AML-193 (cell line): ENCODE measurements at regions not wholly inside any gene's neighbourhood (a gene's known extent, or its start where the extent isn't known, plus 50 kb on each side); places are given as distances from the start of the nearest gene placed in this dataset.

Source experiments
- DNase-seq, 2 experiments: peaks; one replicate each; lab custom pipeline; 2025; lab: John Stamatoyannopoulos, UW

DNA sequence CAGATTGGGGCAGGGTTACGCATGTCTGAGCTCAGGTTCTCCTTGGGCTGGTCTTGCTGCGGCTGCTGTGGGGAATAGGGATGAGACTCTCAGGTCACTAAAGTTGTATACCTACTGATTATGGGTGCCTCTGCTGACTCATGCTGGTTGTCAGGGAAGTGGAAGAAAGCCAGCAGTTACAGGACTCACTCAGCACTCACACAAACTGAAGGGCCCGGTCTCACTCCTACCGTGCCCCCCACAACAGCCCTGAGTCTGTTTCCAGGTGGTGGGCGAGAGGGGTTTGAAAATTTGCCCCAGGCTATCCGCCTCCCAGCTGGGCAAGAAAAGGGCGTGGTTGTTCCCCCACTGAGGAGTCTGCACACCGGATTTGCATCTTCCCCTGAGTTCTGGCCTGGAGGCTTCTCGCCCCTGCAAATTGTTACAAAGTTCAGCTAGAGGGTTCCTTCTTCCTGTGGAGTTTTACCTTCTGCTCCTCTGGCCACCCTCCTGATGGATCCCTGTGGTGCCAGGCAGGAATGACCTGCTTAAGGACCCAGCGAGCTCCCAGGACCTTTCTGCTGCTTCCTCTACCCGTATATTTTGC, 659.2 kb downstream of the HDGFL1 start:
- no peak for DNase-seq

- DNase-seq = no peak
Measured at GRCh38 chr6:23243854-23244253, 674.5 kb downstream of the HDGFL1 start.

DNA sequence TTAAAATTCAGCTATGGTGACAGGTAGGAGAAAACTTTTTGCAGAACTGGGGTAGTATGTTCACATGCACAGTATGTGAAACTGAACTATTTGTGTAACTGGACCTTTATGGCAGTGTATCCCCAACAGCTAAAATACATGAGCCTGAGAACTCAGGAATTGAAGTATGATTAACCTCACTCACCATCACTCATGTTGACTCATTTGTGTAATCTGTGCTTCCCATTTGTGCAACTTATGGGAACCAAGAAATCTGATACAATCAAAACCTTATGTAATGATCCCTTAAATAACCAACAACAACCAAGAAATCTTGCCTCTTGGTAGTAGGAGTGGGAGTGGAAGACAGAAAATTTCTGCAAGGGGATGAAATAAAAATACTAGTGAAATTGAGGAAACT, 674.9 kb downstream of the HDGFL1 start:
- DNase-seq = no peak

DNA sequence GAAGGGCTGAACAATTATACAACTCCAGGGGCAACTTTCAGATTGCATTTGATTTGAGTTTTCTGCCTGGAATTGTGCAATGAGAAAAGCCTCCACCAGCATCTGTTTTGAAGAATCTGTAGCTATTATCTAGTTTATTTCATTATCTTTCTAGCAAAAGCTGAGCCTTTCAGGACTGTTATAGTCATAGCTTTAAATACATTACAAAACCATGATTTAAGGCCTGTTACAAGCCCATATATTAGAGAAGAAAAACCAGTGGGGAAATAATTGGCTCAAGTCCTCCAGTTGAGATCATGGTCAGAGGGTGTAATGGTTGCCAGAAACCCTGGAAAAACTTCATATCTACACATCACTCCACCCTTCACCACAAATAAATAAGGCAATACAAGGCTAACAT, 676.2 kb downstream of the HDGFL1 start:
- DNase-seq = no peak

- no peak for DNase-seq
Measured at GRCh38 chr6:23246896-23247295, 677.5 kb downstream of the HDGFL1 start.

GRCh38 chr6:23250556-23250955, 681.2 kb downstream of the HDGFL1 start:
- no peak for DNase-seq

- no peak for DNase-seq
Measured at GRCh38 chr6:23262864-23263263, 693.5 kb downstream of the HDGFL1 start.

DNA sequence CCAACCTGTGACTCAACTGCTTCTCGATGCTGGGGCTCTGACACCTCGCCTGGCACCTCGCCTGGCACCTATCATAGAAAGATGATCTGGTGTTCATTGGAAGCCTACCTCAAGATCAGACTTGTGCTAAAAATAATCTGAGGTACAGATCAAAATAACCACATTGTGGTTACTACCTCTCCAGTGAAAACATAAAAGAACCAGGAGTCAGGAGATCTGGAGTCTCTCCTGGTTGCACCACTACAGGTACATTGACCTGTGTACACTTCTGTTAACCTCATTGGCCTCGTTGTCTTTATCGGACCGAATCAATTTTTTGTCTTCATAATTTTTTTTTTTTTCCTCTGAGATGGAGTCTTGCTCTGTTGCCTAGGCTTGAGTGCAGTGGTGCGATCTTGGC, 695.9 kb downstream of the HDGFL1 start:
- DNase-seq = no peak

DNA sequence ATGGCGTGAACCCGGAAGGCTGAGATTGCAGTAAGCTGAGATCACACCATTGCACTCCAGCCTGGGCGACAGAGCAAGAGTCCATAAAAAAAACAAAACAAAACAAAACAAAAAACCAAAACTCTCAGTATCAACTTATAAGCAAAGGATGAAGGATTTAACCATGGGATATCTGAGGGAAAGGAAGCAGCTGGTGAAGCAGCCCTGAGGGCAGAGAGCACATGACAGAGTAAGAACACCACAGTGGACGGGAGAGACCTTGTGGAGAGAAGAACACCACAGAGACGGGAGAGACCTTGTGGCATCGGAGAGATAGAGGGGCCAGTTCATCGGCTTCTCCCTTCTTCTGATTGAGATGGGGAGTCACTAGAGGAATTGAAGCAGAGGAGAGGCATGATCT, 697.2 kb downstream of the HDGFL1 start:
- no peak for DNase-seq

DNA sequence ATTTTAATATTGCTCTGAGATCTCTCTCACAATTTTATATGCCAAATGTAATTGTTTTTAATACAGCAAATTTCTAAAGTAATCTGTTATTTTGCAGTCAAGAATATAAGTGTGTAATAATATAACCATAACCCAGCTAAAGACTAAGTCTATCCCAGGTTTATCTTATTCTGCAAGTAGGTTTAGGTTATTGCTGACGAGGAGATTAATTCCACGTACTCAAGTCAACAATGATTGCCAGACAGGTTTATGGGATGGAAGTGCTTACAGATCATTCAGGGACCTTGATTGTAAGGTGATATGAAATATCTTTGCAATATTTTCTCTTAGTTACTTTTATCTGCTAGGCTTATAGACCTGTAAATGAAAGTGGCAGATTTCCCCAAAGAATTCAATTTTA, 698.3 kb downstream of the HDGFL1 start:
- no peak for DNase-seq

GRCh38 chr6:23268348-23268747, 699.0 kb downstream of the HDGFL1 start:
- no peak for DNase-seq

GRCh38 chr6:23269436-23269835, 700.1 kb downstream of the HDGFL1 start:
- no peak for DNase-seq

- DNase-seq = no peak
Measured at GRCh38 chr6:23272536-23272935, 703.2 kb downstream of the HDGFL1 start.

- no peak for DNase-seq
Measured at GRCh38 chr6:23277521-23278179, 708.3 kb downstream of the HDGFL1 start.

GRCh38 chr6:23278180-23278532, 708.8 kb downstream of the HDGFL1 start:
- no peak for DNase-seq

- DNase-seq = peak; percentile 27 to 37
Measured at GRCh38 chr6:23280437-23280836, 711.1 kb downstream of the HDGFL1 start.

GRCh38 chr6:23282252-23283021, 713.1 kb downstream of the HDGFL1 start:
- no peak for DNase-seq

DNA sequence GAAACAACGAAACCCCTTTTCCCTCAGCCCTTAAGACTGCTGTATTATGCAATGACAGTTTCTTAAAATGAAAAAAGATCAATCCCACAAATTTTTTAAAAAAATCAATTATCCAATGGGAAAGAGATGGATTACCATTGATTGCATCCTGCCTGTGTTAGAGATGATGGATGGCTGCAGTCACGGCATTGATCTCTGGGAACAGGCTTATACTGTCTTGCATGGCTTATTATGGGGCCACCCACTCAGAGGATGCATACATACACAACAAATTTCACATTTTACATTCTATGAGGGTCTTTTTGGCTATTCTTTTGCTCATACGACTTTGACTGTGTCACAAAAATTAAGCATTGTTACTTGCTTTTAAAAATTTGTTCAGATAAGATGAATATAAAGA, 724.3 kb downstream of the HDGFL1 start:
- DNase-seq = no peak

- DNase-seq = no peak
Measured at GRCh38 chr6:23301556-23301955, 732.2 kb downstream of the HDGFL1 start.

DNA sequence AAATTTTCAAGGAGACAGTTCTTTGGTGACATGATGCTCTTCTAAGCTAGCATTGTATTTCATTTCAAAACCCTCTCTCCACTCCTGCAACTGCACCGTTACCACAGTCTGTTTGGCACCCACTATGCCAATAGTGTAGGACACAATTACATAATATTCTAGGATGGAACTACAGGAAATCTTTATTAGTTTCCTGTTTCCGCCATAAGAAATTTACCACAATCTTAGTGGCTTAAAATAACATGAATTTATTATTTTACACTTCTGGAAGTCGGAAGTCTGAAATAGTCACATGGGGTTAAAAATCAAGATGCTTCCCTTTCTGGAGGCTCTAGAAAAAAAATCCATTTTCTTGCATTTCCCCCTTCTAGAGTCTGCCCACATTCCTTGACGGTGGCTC, 733.1 kb downstream of the HDGFL1 start:
- no peak for DNase-seq

GRCh38 chr6:23305325-23305943, 736.1 kb downstream of the HDGFL1 start:
- DNase-seq = no peak

DNA sequence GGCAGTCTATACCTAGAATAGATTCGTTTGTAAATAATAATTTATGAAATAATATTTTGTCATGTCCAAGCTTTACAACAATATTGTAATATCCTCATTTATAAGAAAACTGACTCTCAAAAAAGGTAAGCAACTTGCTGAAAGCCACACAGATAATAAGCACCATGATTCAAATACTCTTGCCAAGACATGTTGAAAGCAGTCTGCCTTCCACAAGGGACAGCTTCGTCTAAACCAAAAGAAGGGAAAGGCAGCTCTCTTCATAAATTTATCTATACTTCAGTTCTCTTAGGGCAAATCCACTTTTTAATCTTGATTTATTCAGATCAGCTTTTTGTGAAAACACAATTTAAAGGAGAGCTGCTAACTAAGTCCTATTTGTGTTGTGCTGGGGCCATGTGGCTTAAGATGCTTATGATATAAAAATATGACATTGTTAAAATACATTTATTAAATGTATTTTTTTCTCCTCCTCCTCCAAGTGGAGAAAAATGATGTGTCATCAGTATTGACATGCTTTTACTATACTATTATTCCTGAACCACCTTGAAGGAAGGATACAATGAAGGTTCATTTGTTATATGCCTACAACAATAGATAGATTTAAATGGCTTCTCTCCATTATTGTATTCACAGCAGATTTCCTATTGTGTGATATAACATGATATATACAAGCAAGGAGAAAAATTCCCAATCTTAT, 737.0 kb downstream of the HDGFL1 start:
- no peak for DNase-seq
